Loucy (cell line): ENCODE measurements at regions not wholly inside any gene's neighbourhood (a gene's known extent, or its start where the extent isn't known, plus 50 kb on each side); places are given as distances from the start of the nearest gene placed in this dataset.

Source experiments
- H2AFZ ChIP-seq: fragments of 200-600 bp; sonication (generic); 2 replicates; pipeline ENCODE4 v1.6.0; 2016; ENCODE audit warnings: antibody characterized with exemption, mild to moderate bottlenecking, low read length, moderate library complexity
- H3F3A ChIP-seq: fragments of 200-600 bp; 2 replicates; pipeline ENCODE4 v1.6.0; 2016; ENCODE audit warnings: antibody characterized with exemption, low read depth, mild to moderate bottlenecking
- H3K27me3 ChIP-seq: fragments of 200-600 bp; sonication (generic); 2 replicates; pipeline ENCODE4 v1.6.1; 2014; ENCODE audit warnings: low read length, mild to moderate bottlenecking; ENCODE audit not compliant: insufficient read depth, poor library complexity, severe bottlenecking
- H3K36me3 ChIP-seq: fragments of 200-600 bp; sonication (generic); 2 replicates; pipeline ENCODE4 v1.6.1; 2016; ENCODE audit warnings: low read length; ENCODE audit not compliant: insufficient read depth
- H3K4me1 ChIP-seq: fragments of 200-600 bp; sonication (generic); 2 replicates; pipeline ENCODE4 v1.5.1; 2014; ENCODE audit warnings: low read length, mild to moderate bottlenecking; ENCODE audit not compliant: insufficient read depth, poor library complexity, severe bottlenecking
- H3K4me2 ChIP-seq: fragments of 200-600 bp; sonication (generic); 2 replicates; pipeline ENCODE4 v1.6.0; 2014; ENCODE audit warnings: antibody characterized with exemption, low read length, low read depth, mild to moderate bottlenecking; ENCODE audit not compliant: poor library complexity, severe bottlenecking
- H3K4me3 ChIP-seq: fragments of 200-600 bp; sonication (generic); 2 replicates; pipeline ENCODE4 v1.5.1; 2014; ENCODE audit warnings: low read length, mild to moderate bottlenecking, mixed read lengths; ENCODE audit not compliant: poor library complexity, severe bottlenecking
- H3K79me2 ChIP-seq: fragments of 200-600 bp; sonication (generic); 2 replicates; pipeline ENCODE4 v1.6.1; 2014; ENCODE audit warnings: low read length; ENCODE audit not compliant: insufficient read depth
- H3K9ac ChIP-seq: fragments of 200-600 bp; sonication (generic); 2 replicates; pipeline ENCODE4 v1.6.0; 2014; ENCODE audit warnings: mild to moderate bottlenecking, low read depth, low read length, moderate library complexity; ENCODE audit not compliant: poor library complexity, severe bottlenecking
- H3K9me2 ChIP-seq: fragments of 200-600 bp; sonication (generic); replicated peaks from 2 replicates; pipeline ENCODE4 v1.6.1; 2016; ENCODE audit warnings: low read depth, low read length, mixed read lengths
- H3K9me3 ChIP-seq: fragments of 200-600 bp; sonication (generic); 2 replicates; pipeline ENCODE4 v1.6.1; 2014; ENCODE audit warnings: mild to moderate bottlenecking, antibody characterized with exemption, low read length, low read depth; ENCODE audit not compliant: insufficient read depth
- H4K20me1 ChIP-seq: fragments of 200-600 bp; sonication (generic); 2 replicates; pipeline ENCODE4 v1.6.0; 2014; ENCODE audit warnings: antibody characterized with exemption, low read length, mild to moderate bottlenecking; ENCODE audit not compliant: insufficient read depth, poor library complexity, severe bottlenecking
- CTCF ChIP-seq: fragments of 200-600 bp; sonication (generic); conservative IDR thresholded peaks from 2 replicates; pipeline ENCODE4 v1.5.1; 2014; ENCODE audit warnings: mild to moderate bottlenecking, antibody characterized with exemption, low read length
- EZH2phosphoT487 ChIP-seq: fragments of 200-600 bp; IDR thresholded peaks from 2 replicates; pipeline ENCODE4 v1.6.1; 2018; ENCODE audit warnings: antibody characterized with exemption, mild to moderate bottlenecking, moderate library complexity, borderline replicate concordance

- H3K4me1 ChIP-seq: no peaks in the 10 kb centered on the region
- no peaks in the 10 kb centered on the region for H3K79me2 ChIP-seq
- no peak overlapping the region for H2AFZ ChIP-seq
- H3K9ac ChIP-seq: no peak overlapping the region
- H3K9me2 ChIP-seq: no peaks in the 10 kb centered on the region
- no peaks in the 10 kb centered on the region for H4K20me1 ChIP-seq
- no peaks in the 10 kb centered on the region for H3K36me3 ChIP-seq
- TF ChIP-seq CTCF (no peak), EZH2phosphoT487 (no peak)
- no peaks in the 10 kb centered on the region for H3K9me3 ChIP-seq
- no peaks in the 10 kb centered on the region for H3K27me3 ChIP-seq
- no peak overlapping the region for H3K4me2 ChIP-seq
- H3K4me3 ChIP-seq: no peak overlapping the region
- H3F3A ChIP-seq: no peaks in the 10 kb centered on the region
These were observed 315.3 kb upstream of the CDH7 start for GRCh38 chr18:65435534-65435933.

- H3K4me2 ChIP-seq: no peak overlapping the region
- no peak overlapping the region for H3K4me3 ChIP-seq
- no peaks in the 10 kb centered on the region for H3K9me2 ChIP-seq
- no peak overlapping the region for H2AFZ ChIP-seq
- no peaks in the 10 kb centered on the region for H3K36me3 ChIP-seq
- no peaks in the 10 kb centered on the region for H3F3A ChIP-seq
- H3K9me3 ChIP-seq: no peaks in the 10 kb centered on the region
- TF ChIP-seq CTCF (no peak), EZH2phosphoT487 (no peak)
- no peak overlapping the region for H3K9ac ChIP-seq
- no peaks in the 10 kb centered on the region for H3K27me3 ChIP-seq
- H4K20me1 ChIP-seq: no peaks in the 10 kb centered on the region
- H3K79me2 ChIP-seq: no peaks in the 10 kb centered on the region
- no peaks in the 10 kb centered on the region for H3K4me1 ChIP-seq
These were observed 321.2 kb upstream of the CDH7 start for GRCh38 chr18:65429601-65430000.

- H3K36me3 ChIP-seq: no peaks in the 10 kb centered on the region
- H3K9me2 ChIP-seq: no peaks in the 10 kb centered on the region
- H3K27me3 ChIP-seq: no peaks in the 10 kb centered on the region
- no peak for TF ChIP-seq CTCF
- H2AFZ ChIP-seq: no peak overlapping the region
- no peaks in the 10 kb centered on the region for H3F3A ChIP-seq
- no peaks in the 10 kb centered on the region for H4K20me1 ChIP-seq
- H3K9me3 ChIP-seq: no peaks in the 10 kb centered on the region
- no peak overlapping the region for H3K4me2 ChIP-seq
- H3K9ac ChIP-seq: no peak overlapping the region
- no peak overlapping the region for H3K4me3 ChIP-seq
- H3K79me2 ChIP-seq: no peaks in the 10 kb centered on the region
- H3K4me1 ChIP-seq: no peaks in the 10 kb centered on the region
These were observed 325.4 kb upstream of the CDH7 start for GRCh38 chr18:65425366-65425765.
